Lower lobe of right lung (tissue), 2 donors: ENCODE measurements at regions not wholly inside any gene's neighbourhood (a gene's known extent, or its start where the extent isn't known, plus 50 kb on each side); places are given as distances from the start of the nearest gene placed in this dataset.

Experiments used
- ATAC-seq, 2 donors: fragments of 200-7000 bp; cut with Tn5 transposase; one replicate each; pipeline ENCODE4 v1.9.1; 2020 to 2022; ENCODE audit warnings: mild to moderate bottlenecking in 2 of 2, moderate library complexity in 2 of 2
- DNase-seq: peaks from one replicate; pipeline ENCODE4 v3.0.0-alpha.2; 2020
- H3K27ac ChIP-seq: fragments of 200-600 bp; one replicate; pipeline ENCODE4 v1.8.0; 2022
- H3K27me3 ChIP-seq: fragments of 200-600 bp; one replicate; pipeline ENCODE4 v1.8.0; 2022; ENCODE audit warnings: low read depth
- H3K36me3 ChIP-seq: fragments of 200-600 bp; one replicate; pipeline ENCODE4 v1.8.0; 2022; ENCODE audit warnings: mild to moderate bottlenecking
- H3K4me1 ChIP-seq: fragments of 200-600 bp; one replicate; pipeline ENCODE4 v1.8.0; 2022
- H3K4me3 ChIP-seq: fragments of 200-600 bp; one replicate; pipeline ENCODE4 v1.8.0; 2022; ENCODE audit warnings: mild to moderate bottlenecking
- H3K9me3 ChIP-seq: fragments of 200-600 bp; one replicate; pipeline ENCODE4 v1.8.0; 2022
- CTCF ChIP-seq: fragments of 200-600 bp; IDR thresholded peaks from one replicate; pipeline ENCODE4 v1.8.0; 2022; ENCODE audit warnings: antibody characterized with exemption, mild to moderate bottlenecking
- intact Hi-C: fragments of 100-400 bp; cut with DNase I; formaldehyde crosslinking; loops from one replicate; pipeline ENCODE4 v1.11.0; 2022
- donor health status: DM: no; HTN: yes; CAD: no; lungs with severe emphysema.

DNA sequence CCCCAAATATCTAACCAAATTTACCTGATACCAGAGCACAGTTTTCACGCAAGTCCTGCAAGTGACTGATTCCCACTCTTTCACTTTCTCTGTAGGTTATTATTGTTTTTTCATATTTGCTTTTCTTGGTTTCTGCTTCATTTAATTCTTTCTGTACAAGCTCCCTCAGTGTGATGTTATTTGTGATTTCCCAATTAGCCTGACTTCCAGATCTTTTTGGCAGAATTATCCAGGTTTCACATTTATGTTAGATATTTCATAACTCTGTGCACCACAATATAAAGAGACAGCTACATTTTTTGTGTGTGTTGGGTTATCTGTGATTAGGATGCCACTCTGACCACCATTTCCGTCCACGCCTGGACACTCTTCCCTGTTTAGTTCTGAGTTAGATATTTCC lies 381.5 kb upstream of the CNTNAP2 start:
- no peak for DNase-seq
- no peaks in the 10 kb centered on the region for H3K27me3 ChIP-seq
- no peak overlapping the region for H3K4me3 ChIP-seq
- intact Hi-C loops = no loop called here
- TF ChIP-seq CTCF = no peak
- H3K36me3 ChIP-seq = no peaks in the 10 kb centered on the region
- H3K27ac ChIP-seq = no peak overlapping the region
- H3K4me1 ChIP-seq = no peaks in the 10 kb centered on the region
- no peak for ATAC-seq
- no peaks in the 10 kb centered on the region for H3K9me3 ChIP-seq

DNA sequence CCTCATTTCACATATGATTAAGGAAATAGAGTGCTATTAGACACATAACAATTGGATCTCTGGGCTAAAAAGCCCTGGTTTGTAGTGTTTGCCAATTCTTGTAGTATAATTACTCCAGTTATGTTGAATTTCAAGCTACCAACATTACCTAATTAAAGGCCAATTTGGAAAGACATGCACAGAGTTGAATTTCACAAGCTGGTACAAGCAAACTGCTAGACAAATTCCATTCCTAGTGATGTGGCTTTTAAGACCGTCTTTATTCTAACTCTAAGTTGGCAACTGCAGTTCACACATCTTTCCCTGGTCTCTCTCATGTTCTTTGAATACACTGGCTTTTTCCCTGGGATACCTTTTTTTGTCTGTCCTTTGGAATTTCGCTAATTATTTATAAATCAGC lies 384.1 kb upstream of the CNTNAP2 start:
- ATAC-seq (no peak), DNase-seq (no peak)
- no peaks in the 10 kb centered on the region for H3K9me3 ChIP-seq
- H3K36me3 ChIP-seq = no peaks in the 10 kb centered on the region
- H3K27ac ChIP-seq = no peak overlapping the region
- TF ChIP-seq CTCF = no peak
- intact Hi-C loops = no loop called here
- no peaks in the 10 kb centered on the region for H3K27me3 ChIP-seq
- no peak overlapping the region for H3K4me3 ChIP-seq
- H3K4me1 ChIP-seq = no peaks in the 10 kb centered on the region

DNA sequence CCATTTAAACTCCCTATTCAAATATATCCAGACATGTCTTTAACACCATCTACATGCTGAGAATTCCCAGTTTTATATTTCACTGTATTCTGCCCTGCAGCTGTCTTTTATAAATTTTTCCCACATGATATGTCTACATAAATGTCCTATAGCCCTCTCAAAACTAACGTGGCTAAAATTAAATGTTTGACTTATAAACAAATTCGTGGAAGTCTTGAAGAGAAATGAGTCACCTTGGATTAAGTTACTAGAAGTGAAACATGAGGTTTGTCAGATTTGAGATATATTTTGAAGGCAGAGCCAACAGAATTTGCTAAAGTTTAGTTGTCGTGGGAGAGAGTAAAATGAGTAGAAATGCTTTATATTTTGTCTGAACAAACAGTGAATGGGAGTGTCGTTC lies 386.9 kb upstream of the CNTNAP2 start:
- no peaks in the 10 kb centered on the region for H3K36me3 ChIP-seq
- no peaks in the 10 kb centered on the region for H3K4me1 ChIP-seq
- no peaks in the 10 kb centered on the region for H3K9me3 ChIP-seq
- DNase-seq = no peak
- no peak for ATAC-seq
- H3K27ac ChIP-seq = no peak overlapping the region
- no peaks in the 10 kb centered on the region for H3K27me3 ChIP-seq
- no peak overlapping the region for H3K4me3 ChIP-seq
- no peak for TF ChIP-seq CTCF
- intact Hi-C loops = no loop called here

- intact Hi-C loops = no loop called here
- Histone ChIP-seq H3K4me3 (no peak overlapping the region), H3K4me1 (no peaks in the 10 kb centered on the region), H3K27me3 (no peaks in the 10 kb centered on the region), H3K36me3 (no peaks in the 10 kb centered on the region), H3K27ac (no peak overlapping the region), H3K9me3 (peaks cover 3% of the 10 kb centered on the region)
- DNase-seq (no peak), ATAC-seq (no peak)
- no peak for TF ChIP-seq CTCF
Measured at GRCh38 chr7:145718129-145718528, 398.5 kb upstream of the CNTNAP2 start.

DNA sequence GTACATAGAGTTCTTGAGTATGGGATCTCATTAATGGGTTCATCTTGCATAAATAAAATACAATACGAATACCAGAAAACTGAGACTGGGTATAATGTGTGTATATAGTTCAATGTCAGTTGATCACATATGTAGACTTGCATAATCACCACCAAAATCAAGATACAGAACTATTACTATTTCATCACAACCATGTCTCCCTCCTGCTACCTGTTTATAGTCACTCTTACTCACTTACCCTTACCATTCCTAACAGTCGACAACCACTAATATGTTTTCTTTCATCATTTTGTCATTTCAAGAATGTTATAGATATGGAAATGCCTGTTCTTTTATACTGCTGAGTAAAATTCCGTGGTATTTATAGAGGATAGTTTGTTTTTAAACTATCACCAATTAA lies 416.1 kb upstream of the CNTNAP2 start:
- intact Hi-C loops = no loop called here
- no peak for ATAC-seq
- Histone ChIP-seq H3K27me3 (no peaks in the 10 kb centered on the region), H3K4me1 (no peaks in the 10 kb centered on the region), H3K36me3 (no peaks in the 10 kb centered on the region), H3K9me3 (no peaks in the 10 kb centered on the region), H3K27ac (no peak overlapping the region), H3K4me3 (no peak overlapping the region)
- no peak for DNase-seq
- no peak for TF ChIP-seq CTCF
